HG02852 (cell line): ENCODE measurements at regions not wholly inside any gene's neighbourhood (a gene's known extent, or its start where the extent isn't known, plus 50 kb on each side); places are given as distances from the start of the nearest gene placed in this dataset.
"Not testable (repeated sequence)": the region's sequence is repeated elsewhere in the genome, so short reads cannot be mapped to it uniquely, and the experiment has no call there.

ENCODE experiments used
- ATAC-seq: cut with Tn5 transposase; IDR thresholded peaks from one replicate; pipeline ENCODE4 v1.9.1; 2021; ENCODE audit warnings: mild to moderate bottlenecking, moderate library complexity; ENCODE audit not compliant: unreplicated experiment

DNA sequence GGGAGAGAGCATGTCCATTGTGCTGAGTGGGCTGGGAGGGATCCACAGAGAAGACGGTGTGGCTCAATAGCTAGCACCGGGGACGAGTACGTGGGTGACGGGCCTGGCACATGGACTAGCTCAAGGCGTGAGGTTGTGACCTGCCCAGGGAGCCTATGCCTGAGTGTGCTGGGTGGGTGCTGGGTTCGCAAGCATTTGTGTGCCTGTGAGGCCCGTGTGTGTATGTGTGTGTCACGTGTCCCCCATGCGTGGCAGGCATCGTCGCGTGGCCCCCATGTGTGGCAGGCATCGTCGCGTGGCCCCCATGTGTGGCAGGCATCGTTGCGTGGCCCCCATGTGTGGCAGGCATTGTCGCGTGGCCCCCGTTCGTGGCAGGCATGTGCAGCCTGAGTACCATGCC is 109.2 kb downstream of the TMEM121 start:
- no peak for ATAC-seq

DNA sequence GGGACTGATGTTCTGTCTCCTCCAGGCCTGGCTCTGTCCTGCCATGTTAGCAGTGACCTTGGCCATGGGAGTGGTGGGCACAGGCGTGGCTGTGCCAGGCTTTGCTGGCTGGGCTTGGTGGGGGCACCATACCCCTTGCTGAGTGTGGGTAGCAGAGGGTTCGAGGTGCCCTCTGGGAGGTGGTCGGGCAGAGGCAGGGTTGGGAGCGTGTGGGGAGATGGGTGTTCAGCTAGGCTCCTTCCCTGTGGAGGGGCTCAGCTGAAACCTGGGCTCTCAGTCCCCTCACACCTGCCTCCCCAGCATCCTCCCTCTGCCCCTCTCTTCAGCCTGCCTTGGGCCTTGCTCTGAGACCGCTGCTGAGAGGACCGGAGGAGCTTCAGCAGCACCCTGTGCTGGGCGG is 109.6 kb downstream of the TMEM121 start:
- ATAC-seq: not testable (repeated sequence)

DNA sequence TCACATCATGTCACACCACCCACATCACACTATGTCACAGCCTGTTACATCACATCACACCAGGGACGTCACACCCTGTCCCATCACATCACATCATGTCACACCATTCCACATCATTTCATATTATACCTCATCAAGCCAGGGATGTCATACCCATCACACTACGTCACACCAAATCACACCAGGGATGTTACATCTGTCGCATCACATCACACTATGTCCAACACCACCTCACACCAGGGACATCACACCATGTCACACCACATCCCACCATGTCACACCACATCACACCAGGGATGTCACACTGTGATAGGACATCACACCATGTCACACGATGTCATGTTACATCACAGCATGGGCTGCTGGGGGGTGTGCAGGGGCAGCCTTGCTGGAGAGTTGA is 110.6 kb downstream of the TMEM121 start:
- no peak for ATAC-seq

DNA sequence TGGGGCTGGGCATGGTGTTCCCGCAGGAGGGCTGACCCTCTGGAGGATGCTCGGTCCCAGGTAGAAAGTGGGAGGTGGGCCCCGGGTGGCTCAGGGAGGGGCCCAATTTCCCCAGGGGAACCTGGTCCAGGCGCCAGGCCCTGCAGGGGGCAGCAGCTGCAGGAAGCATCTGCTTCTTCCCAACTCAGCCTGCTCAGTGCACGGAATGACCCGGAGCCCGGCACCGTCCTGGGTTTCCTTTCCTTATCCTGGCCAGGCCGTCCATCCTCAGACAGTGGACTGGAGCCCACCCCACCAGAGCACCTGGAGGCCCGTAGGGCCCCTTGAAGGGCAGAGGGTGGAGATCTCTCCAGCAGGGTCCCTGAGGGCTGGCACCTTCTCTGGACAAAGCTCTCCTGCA is 111.0 kb downstream of the TMEM121 start:
- not testable (repeated sequence) for ATAC-seq

DNA sequence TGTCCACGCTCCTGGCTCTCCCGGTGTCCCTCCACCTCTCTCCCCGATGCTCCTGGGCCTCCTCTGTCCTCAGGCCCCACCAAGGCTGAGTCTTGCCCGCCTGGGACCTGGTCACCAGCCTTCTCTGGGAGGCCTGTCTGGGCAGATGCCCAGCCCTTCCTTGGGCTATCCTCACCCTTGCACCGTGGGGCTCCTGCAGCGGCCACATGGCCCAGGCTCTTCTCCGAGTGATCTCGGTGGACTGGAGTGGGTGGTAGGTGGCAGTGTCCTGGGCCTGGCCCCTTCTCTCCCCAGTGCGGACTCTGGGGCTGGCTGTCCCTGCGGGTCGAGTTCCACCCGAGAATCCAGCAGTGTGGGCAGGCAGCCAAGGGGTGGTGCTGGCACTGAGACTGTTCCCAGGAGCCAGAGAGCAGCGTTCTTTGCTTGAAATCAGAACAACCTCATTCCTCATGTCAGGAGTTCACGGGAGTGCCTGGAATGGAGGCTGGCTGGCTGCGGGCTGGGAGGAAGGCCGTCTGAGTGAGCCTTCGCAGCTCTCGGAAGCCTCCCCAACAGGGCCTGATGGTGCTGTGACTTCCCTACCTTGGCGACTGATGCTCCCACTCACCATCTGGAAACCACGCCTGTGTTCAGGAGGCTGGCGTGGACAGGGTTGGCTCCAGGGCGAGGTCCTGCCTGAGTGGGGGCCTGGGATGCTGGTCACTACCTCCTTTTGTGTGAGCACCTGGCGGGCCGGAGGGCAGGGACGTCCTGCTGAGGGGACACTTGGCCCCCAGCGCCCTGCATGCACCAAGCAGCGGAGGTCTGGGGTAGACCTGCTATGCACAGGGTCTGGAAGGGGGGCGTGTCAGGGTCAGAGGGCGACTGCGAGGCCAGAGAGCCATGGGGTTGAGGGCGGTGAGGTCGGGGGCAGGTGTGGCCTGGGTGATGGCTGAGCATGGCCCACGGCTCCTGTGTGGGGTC is 113.9 kb downstream of the TMEM121 start:
- ATAC-seq: not testable (repeated sequence)

DNA sequence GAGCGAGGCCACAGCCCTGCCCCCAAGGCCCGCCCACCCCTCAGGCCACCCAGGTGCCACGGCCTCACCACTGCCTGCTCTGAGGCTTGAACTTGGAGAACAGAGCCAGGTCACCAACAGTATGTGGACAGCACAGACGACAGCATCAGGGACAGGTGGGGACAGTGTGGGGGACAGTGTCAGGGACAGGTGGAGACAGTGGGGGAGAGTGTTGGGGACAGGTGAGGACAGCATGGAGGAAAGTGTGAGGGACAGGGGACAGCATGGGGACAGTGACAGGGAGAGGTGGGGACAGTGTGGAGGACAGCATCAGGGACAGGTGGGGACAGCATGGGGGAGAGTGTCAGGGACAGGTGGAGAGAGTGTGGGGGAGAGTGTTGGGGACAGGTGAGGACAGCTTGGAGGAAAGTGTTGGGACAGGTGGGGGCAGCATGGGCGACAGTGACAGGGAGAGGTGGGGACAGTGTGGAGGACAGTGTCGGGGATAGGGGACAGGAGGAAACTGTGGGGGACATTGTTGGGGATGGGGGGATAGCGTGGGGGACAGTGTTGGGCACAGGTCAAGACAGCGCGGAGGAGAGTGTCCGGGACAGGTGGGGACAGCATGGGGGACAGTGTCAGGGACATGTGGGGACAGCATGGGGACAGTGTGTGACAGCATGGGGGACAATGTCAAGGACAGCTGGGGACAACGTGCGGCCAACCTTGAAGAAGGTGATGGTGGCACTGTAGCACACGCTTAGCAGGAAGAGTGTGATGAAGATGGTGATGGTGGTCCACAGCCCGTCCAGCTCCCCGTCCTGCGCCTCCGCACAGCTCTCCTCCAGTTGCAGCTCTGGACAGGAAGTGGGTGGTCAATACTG is 114.9 kb downstream of the TMEM121 start:
- ATAC-seq: no peak

DNA sequence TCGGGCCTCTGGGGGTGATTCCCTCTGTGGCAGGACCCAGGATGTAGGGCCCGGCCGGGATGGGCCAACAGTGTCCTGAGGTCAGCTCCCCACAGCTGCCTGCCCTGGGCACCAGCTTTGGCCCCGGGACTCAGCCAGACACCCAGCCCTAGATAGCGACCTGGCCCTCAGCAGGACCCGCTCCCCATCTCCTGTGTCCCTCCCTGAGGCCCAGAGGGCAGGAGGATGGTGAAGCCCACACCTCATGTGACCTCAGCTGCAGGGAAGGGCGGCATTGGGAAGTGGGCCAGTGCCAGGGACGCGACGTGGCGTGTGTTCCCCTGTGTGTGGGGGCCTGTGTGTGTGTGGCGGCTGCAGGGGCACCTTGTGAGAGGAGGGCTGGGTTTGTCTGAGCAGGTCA is 115.6 kb downstream of the TMEM121 start:
- not testable (repeated sequence) for ATAC-seq

DNA sequence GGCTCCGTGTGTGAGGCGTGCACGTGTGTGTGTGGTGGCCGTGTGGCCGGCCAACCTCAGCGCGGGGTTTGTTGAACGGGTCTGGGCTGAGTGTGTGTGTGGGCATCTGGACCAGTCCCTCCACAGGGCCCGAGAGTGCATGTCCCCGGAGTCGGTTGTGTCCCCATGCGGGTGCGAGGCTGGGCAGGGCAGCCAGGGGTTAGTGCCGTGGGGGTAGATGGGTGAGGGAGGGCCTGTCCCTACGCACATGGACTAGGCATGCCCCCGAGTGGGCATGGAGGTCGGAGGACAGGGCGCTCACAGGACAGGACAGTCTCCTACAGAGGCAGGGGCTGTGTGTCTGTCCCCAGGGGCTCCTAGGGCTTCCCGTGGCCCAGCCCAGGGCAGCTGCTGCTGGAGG is 116.1 kb downstream of the TMEM121 start:
- ATAC-seq: not testable (repeated sequence)

DNA sequence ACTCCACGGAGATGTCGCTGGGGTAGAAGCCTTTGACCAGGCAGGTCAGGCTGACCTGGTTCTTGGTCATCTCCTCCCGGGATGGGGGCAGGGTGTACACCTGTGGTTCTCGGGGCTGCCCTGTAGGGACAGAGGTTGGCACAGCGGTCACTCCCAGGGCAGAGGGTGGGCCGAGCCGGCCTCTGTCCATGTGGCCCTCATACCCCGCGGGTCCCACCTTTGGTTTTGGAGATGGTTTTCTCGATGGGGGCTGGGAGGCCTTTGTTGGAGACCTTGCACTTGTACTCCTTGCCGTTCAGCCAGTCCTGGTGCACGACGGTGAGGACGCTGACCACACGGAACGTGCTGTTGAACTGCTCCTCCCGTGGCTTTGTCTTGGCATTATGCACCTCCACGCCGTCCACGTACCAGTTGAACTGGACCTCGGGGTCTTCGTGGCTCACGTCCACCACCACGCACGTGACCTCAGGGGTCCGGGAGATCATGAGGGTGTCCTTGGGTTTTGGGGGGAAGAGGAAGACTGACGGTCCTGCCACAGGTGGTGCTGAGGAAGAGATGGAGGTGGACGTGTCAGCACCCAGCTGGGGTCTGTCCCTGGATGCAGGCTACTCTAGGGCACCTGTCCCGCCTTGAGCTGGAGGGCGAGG is 117.1 kb downstream of the TMEM121 start:
- not testable (repeated sequence) for ATAC-seq

DNA sequence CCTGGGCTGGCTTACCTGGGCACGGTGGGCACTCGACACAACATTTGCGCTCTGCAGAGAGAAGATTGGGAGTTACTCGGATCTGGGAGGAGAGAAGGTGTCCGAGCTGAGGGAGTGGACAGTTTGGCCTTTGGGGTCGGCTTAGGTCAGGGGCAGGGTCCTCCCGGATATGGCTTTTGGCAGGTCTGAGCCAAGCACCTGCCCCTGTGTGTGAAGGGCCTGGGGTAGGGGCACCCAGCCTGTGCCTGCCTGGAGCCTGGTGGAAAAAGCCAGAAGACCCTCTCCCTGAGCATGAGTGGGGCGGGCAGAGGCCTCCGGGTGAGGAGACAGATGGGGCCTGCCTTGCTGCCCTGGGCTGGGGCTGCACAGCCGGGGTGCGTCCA is 117.7 kb downstream of the TMEM121 start:
- not testable (repeated sequence) for ATAC-seq

DNA sequence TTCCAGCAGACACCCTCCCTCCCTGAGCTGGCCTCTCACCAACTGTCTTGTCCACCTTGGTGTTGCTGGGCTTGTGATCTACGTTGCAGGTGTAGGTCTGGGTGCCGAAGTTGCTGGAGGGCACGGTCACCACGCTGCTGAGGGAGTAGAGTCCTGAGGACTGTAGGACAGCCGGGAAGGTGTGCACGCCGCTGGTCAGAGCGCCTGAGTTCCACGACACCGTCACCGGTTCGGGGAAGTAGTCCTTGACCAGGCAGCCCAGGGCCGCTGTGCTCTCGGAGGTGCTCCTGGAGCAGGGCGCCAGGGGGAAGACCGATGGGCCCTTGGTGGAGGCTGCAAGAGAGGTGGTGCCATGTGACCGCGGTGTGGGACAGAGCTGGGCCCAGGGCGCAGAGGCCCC is 118.1 kb downstream of the TMEM121 start:
- ATAC-seq: not testable (repeated sequence)

DNA sequence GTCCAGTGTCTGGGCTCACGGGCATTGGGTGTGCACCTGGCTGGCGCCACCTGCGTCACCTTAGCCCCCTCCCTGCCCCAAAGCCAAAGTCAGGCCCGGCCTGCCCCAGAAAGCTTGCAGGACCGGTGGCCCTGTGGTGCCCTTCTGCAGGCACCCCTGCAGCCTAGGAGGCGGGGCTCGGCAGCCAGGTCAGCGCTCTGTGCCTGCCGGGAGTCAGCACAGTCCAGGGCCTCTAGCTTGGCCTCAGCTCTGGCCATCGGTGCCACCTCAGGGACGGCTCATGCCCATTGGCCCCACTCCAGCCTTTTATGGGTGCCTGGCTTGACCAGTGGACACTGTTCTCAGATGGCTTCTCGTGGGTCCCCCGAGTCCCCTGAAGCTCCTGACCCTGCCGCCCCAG is 118.5 kb downstream of the TMEM121 start:
- not testable (repeated sequence) for ATAC-seq

DNA sequence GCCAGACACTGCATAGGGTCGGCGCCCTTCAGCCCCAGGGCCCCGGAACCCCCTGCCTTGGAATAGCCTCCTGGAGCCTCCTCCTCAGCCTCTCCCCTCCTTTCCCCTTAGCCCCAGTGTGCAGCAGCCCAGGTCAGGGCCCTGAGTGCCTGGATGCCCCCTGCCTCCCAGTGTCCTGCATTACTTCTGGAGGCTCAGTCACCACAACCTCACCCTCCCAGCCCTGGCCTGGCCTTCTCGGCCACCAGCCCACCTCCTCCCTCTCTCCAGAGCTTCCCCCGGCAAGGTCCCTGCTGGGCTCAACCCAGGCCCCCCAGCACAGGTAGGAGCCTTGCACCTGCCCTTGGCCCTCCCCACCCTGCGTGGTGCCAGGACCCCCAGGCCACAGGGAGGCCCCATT is 119.0 kb downstream of the TMEM121 start:
- ATAC-seq: not testable (repeated sequence)

DNA sequence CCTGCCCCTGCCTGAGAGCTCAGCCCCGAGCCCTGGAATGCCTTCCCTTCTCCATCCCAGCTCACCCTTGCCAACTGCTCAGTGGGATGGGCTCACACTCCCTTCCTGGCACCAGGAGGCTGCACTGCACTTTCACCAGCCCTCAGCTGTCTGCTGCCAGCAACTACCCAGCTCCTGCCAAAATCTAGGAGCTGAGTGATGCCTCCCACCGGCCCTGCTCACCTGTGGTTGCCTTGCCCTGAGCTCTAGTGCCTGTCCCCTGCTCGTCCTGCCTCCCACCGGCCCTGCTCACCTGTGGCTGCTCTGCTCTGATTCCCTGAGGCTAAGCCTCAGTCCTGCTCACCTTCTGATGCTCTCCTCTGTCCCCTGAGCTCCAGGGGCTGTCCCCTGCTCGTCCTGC is 119.8 kb downstream of the TMEM121 start:
- no peak for ATAC-seq

DNA sequence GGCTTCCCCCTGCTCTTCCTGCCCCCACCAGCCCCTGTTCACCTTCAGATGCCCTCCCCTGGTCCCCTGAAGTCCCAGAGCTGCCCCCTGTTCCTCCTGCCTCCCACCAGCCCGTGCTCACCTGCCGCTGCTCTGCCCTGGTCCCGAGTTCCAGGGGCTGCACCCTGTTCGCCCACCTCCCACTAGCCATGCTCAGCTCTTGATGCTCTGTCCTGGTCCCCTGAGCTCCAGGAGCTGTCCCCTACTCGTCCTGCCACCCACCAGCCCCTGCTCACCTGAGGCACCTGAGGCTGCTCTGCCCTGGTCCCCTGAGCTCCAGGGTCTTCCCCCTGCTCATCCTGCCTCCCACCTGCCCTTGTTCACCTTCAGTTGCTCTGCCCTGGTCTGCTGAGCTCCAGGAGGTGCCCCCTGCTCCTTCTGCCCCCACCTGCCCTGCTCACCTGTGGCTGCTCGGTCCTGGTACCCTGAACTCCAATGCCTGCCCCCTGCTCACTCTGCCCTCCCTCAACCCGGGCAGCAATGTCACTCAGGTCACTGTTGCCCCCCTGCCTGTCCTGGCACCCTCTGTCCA is 120.4 kb downstream of the TMEM121 start:
- ATAC-seq: not testable (repeated sequence)

DNA sequence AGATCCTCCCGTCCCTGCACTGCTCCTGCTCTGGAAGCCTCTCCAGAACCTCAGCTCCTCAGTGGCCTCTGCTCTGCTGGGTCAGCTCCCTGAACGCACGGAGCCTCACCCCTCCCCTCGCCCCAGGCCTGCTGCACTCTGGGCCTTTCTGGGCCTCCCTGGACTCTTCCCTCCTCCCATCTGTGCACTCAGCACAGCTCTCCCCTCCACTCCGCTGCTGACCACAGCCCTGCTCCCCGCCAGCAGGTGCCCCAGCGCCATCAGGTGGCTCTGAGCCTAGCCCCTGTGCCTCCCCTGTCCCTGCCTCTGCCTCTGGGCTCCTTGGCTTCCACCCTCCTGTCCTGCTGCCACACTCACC is 121.0 kb downstream of the TMEM121 start:
- ATAC-seq: not testable (repeated sequence)

DNA sequence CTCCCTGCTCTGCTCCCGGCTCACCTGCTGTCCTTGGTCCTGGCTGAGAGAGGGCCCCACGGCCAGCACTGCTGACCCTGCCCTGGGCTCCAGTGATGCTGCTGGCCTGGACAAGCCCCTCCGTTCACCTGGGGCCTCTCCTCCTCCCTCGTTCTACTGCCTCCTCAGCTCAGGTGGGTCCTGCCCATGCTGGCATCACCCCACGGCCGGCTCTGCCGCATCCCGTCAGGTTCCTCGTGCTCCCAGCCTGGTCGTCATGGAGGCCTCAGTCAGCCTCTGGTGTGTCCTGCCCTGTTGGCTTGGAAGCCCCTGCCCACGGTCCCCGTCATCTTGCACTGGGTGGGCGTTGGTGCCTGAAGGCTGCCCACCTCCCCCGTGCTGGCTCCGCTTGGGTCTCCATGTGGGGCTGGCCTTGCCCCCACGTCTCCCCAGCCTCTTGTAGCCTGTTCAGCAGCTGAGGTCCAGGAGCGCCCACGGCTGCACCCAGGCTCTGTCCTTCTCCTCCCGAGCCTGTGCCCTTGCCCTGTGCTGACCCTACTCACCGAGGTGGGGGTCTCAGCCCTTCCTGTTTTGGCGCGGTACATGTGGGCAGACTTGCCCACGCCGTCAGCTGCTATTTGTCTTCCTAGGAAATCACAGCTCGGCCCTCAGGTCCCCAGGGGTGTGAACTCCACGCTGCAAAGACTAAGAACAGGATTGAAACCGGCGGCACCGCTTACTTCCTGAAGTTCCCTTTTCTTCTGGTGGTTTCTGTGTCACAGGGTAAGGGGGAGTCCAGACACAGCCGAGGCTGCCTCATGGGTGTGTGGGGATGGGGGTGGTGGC is 121.6 kb downstream of the TMEM121 start:
- no peak for ATAC-seq

DNA sequence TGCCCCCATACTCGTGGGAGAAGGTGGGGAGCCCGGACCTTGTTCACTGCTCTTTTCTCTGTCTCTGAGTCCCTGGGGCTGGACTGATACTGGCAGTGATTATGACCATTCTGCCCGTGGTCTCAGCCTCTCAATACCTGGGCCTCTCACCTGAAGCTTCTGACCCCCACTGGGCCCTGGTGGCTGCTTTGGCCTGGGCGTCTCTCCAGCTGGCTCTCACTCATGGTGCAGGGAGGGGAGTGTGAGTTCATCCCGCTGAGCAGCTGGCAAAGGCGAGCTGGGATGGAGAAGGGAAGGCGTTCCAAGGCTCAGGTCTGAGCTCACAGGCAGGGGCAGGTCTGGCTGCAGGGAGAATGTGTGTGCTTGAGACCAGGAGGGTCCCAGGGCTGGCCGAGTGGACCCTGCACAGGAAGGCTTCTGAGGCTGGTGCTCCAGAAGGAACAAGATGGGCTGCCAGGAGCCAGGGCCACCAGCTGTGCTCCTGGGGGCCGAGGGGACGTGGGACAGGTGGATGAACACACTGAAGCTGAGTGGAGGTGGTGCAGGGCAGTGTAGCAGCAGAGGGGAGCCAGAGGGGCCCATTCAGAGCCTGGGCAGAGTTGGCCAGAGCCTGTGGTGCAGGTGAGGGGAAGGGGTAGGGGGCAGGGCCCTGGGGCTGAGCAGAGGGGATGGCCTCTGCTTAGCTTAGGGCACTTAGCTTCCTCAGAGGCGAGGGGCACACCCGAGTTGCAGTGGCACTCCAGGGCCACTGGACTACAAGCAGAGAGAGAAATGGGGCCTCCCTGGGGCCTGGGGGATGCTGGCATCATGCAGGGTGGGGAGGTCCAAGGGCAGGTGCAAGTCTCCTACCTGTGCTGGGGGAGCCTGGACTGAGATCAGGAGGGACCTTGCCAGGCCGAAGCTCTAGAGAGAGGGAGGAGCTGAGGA is 122.5 kb downstream of the TMEM121 start:
- ATAC-seq: not testable (repeated sequence)

DNA sequence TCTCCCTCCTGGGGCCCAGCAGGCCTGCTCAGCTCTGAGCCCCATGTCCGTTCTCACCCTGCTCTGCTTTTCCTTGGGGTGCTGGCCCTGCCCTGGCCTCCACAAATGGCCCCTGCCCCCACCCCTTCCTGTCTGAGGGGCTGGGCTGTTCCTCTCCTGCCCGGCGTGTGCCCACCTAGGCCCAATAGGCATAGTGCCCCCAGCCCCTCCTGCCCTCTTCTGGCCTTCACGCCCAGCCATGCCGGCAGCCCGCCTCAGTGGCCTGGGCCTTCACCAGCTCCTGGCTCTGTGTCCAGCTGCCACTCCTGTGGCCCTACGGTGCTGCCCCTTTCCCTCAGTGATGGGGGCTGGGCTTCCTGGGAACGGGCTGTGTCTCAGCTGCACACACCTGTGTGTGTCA is 125.9 kb downstream of the TMEM121 start:
- ATAC-seq: not testable (repeated sequence)
